Esophagus squamous epithelium (tissue), 5 donors: ENCODE measurements at regions not wholly inside any gene's neighbourhood (a gene's known extent, or its start where the extent isn't known, plus 50 kb on each side); places are given as distances from the start of the nearest gene placed in this dataset.
"Not testable (repeated sequence)": the region's sequence is repeated elsewhere in the genome, so short reads cannot be mapped to it uniquely, and the experiment has no call there.

ENCODE experiments used
- DNase-seq: peaks from one replicate; lab custom pipeline; 2025; lab: John Stamatoyannopoulos, UW
- H3K27ac ChIP-seq, 4 donors: fragments of 200-600 bp; sonication (generic); one replicate each; pipeline ENCODE4 v1.5.1; 2016 to 2019; ENCODE audit warnings: mild to moderate bottlenecking in 1 of 4
- H3K27me3 ChIP-seq, 4 donors: fragments of 200-600 bp; sonication (generic); 1 replicate in 3 of 4; 2 replicates in 1 of 4; pipeline versions ENCODE4 v1.5.1 to v1.6.0; 2017 to 2021; ENCODE audit warnings: antibody characterized with exemption in 1 of 4
- H3K36me3 ChIP-seq, 3 donors: fragments of 200-600 bp; sonication (generic); one replicate each; pipeline ENCODE4 v1.5.1; 2016 to 2019
- H3K4me1 ChIP-seq, 3 donors: fragments of 200-600 bp; sonication (generic); one replicate each; pipeline ENCODE4 v1.5.1; 2017 to 2019
- H3K4me3 ChIP-seq, 4 donors: fragments of 200-600 bp; sonication (generic); 1 replicate in 3 of 4; 2 replicates in 1 of 4; pipeline ENCODE4 v1.5.1; 2016 to 2019; ENCODE audit warnings: mild to moderate bottlenecking in 2 of 4, moderate library complexity in 1 of 4
- H3K9me3 ChIP-seq, 3 donors: fragments of 200-600 bp; sonication (generic); one replicate each; pipeline ENCODE4 v1.5.1; 2016 to 2019
- POLR2A ChIP-seq, 4 donors: fragments of 450-650 bp; IDR thresholded peaks; one replicate each; pipeline ENCODE4 v1.6.1; 2017; ENCODE audit warnings: antibody characterized with exemption in 4 of 4, mild to moderate bottlenecking in 4 of 4, moderate library complexity in 3 of 4
- WGBS, 2 donors: methylation state at CpG; one replicate each; pipeline ENCODE4 v1.1.5; 2018; 5-methylcytosine and 5-hydroxymethylcytosine counted together
- intact Hi-C: fragments of 100-400 bp; cut with DNase I; formaldehyde crosslinking; loops from one replicate; pipeline ENCODE4 v1.15.0; 2022
- TF ChIP-seq, protein P1 (sequence below), 6 experiments: fragments of 450-650 bp in 4 of 6; fragments of 200-600 bp in 2 of 6; sonication (generic) in 2 of 6; IDR thresholded peaks; one replicate each; pipeline ENCODE4 v1.5.1; 2016 to 2019; ENCODE audit warnings: antibody characterized with exemption in 6 of 6, mild to moderate bottlenecking in 4 of 6, moderate library complexity in 4 of 6
- donor health status: DM: yes; HTN: yes; CAD: no.

DNA sequence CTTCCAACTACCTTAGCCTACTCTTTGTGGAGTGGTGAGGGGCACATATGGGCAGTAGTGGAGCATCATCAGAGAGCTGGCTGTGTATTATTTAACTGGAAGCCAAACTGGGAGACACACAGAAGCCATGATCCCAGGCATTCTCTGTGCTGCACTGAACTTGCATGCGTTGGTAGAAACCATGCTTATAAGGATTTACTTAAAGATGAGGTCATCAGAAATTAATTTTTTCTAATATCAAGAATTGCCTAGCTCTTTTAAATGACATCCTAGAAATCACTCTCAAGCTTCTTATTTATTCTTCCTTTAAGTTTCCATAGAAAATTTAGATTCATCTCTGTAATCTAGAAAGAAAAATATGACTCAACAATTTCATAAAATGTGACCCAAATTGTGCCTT is 136.2 kb downstream of the KCNK1 start:
- Histone ChIP-seq H3K27ac (no peak overlapping the region), H3K36me3 (no peaks in the 10 kb centered on the region), H3K27me3 (peaks cover 0 to 4% (median 0%) of the 10 kb centered on the region in 4 donors), H3K4me3 (no peak overlapping the region), H3K9me3 (peaks cover 0 to 5% (median 0%) of the 10 kb centered on the region in 3 donors), H3K4me1 (no peaks in the 10 kb centered on the region)
- 94 to 95% methylated on average over 1 of the region's 1 CpG for WGBS, 2 donors
- no peak for DNase-seq
- intact Hi-C loops, result no loop called here
- TF ChIP-seq, protein P1, sequence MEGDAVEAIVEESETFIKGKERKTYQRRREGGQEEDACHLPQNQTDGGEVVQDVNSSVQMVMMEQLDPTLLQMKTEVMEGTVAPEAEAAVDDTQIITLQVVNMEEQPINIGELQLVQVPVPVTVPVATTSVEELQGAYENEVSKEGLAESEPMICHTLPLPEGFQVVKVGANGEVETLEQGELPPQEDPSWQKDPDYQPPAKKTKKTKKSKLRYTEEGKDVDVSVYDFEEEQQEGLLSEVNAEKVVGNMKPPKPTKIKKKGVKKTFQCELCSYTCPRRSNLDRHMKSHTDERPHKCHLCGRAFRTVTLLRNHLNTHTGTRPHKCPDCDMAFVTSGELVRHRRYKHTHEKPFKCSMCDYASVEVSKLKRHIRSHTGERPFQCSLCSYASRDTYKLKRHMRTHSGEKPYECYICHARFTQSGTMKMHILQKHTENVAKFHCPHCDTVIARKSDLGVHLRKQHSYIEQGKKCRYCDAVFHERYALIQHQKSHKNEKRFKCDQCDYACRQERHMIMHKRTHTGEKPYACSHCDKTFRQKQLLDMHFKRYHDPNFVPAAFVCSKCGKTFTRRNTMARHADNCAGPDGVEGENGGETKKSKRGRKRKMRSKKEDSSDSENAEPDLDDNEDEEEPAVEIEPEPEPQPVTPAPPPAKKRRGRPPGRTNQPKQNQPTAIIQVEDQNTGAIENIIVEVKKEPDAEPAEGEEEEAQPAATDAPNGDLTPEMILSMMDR (IDR thresholded peaks at IDR 0.05), result no peak
- no peak for TF ChIP-seq POLR2A (IDR thresholded peaks at IDR 0.05)

DNA sequence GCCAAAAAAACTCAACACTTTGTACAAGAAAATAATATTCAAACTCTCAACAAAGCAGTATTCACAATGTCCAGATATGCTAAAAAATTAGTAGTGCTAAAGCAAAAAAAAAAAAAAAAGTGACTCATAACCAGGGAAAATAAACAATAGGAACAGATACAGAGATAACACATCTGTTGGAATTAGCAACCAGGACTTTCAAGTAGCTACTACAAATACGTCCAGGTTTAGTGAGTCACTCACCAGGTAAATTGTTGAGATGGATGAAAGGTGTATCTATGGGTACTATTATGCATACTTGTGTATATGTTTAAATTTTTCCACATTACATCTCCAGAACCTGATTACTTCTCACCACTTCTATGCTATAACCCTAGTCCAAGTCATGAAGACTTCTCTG is 144.8 kb upstream of the SLC35F3 start:
- H3K36me3 ChIP-seq, result no peaks in the 10 kb centered on the region
- H3K4me3 ChIP-seq, result no peak overlapping the region
- TF ChIP-seq POLR2A (IDR thresholded peaks at IDR 0.05), result no peak
- TF ChIP-seq, protein P1 (IDR thresholded peaks at IDR 0.05), result no peak
- H3K27ac ChIP-seq, result no peak overlapping the region
- no peaks in the 10 kb centered on the region for H3K4me1 ChIP-seq
- peaks cover 0 to 20% (median 1%) of the 10 kb centered on the region in 4 donors for H3K27me3 ChIP-seq
- 0 to 33% methylated on average over 1 of the region's 1 CpG for WGBS, 2 donors
- no peaks in the 10 kb centered on the region for H3K9me3 ChIP-seq
- no peak for DNase-seq
- intact Hi-C loops, result no loop called here

DNA sequence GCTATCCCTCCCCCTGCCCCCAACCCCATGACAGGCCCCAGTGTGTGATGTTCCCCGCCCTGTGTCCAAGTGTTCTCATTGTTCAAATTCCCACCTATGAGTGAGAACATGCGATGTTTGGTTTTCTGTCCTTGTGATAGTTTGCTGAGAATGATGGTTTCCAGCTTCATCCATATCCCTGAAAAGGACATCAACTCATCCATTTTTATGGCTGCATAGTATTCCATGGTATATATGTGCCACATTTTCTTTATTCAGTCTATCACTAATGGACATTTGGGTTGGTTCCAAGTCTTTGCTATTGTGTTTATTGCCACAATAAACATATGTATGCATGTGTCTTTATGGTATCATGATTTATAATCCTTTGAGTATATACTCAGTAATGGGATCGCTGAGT is 140.2 kb upstream of the SLC35F3 start:
- DNase-seq, H3K36me3 ChIP-seq, H3K4me1 ChIP-seq, H3K27me3 ChIP-seq, intact Hi-C loops, H3K9me3 ChIP-seq, H3K27ac ChIP-seq, H3K4me3 ChIP-seq: not testable (repeated sequence)
- 65 to 95% methylated on average over 3 of the region's 3 CpGs for WGBS, 2 donors

DNA sequence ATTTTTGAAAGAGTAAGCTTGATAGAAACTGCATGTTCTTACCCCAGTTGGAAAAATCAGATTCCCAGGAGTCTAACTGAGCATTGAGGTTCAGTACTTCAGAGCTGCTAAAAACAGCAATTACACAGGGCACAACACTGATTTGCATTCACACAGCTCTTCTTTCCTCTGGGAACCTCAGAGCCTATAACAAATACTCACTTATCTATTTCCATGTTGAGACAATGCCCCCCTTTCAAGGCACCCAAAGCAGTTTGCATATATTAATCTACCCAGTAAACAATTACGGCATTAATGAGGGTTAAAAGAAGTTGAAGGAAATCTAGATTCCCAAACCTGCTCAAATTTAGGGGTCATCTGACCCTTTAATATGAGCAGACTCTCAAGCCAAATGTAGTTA is 126.9 kb upstream of the SLC35F3 start:
- no peaks in the 10 kb centered on the region for H3K4me1 ChIP-seq
- intact Hi-C loops, result no loop called here
- no peak for TF ChIP-seq POLR2A (IDR thresholded peaks at IDR 0.05)
- no peak overlapping the region for H3K4me3 ChIP-seq
- peaks cover 0 to 11% (median 10%) of the 10 kb centered on the region in 3 donors for H3K9me3 ChIP-seq
- no peaks in the 10 kb centered on the region for H3K27me3 ChIP-seq
- H3K27ac ChIP-seq, result no peak overlapping the region
- no peak for DNase-seq
- 95 to 100% methylated on average over 1 of the region's 1 CpG for WGBS, 2 donors
- no peaks in the 10 kb centered on the region for H3K36me3 ChIP-seq

DNA sequence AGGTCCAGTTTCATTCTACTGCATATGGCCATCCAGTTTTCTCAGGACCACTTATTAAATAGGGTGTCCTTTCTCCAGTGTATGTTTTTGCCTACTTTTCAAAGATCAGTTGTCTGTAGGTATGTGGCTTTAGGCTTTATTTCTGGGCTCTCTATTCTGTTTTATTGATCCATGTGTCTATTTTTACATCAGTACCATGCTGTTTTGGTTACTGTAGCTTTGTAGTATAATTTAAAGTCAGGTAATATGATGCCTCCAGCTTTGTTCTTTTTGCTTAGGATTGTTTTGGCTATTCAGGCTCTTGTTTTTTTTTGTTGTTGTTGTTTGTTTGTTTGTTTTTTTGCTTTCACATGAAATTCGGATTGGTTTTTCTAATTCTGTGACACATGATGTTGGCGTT is 124.4 kb upstream of the SLC35F3 start:
- Histone ChIP-seq H3K27ac (no peak overlapping the region), H3K4me1 (no peaks in the 10 kb centered on the region), H3K36me3 (no peaks in the 10 kb centered on the region), H3K4me3 (no peak overlapping the region), H3K9me3 (peaks cover 0 to 11% (median 10%) of the 10 kb centered on the region in 3 donors), H3K27me3 (no peaks in the 10 kb centered on the region)
- DNase-seq, result no peak
- intact Hi-C loops, result no loop called here
- TF ChIP-seq, protein P1 (IDR thresholded peaks at IDR 0.05), result no peak
- no peak for TF ChIP-seq POLR2A (IDR thresholded peaks at IDR 0.05)
- WGBS, 2 donors, result 75 to 86% methylated on average over 1 to 2 of the region's 2 CpGs

DNA sequence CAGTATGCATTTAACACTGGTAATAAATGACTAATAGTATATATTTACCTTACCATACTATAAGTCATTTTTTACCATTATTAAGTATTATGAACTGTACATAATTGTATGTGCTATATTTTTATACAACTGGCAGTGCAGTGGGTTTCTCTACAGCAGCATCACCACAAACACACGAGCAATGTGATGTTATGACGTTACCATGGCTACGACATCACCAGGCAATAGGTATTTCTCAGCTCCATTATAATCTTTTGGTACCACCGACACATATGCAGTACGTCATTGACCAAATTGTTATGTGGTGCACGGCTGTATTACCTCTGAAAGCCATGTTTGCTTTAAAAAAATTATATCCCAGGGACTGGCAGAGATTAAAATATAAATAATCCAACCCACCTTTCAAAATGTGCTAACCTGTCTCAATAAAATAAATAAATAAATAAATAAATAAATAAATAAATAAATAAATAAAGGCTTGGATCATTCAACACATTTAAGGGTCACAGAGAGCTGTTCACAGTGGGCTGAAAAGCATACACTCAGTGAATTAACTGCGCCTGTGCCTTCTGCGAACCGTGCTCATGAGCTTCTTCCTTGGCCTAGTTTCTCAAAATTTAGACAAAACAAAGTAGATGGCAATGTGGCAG is 121.4 kb upstream of the SLC35F3 start:
- TF ChIP-seq POLR2A (IDR thresholded peaks at IDR 0.05), result no peak
- TF ChIP-seq, protein P1 (IDR thresholded peaks at IDR 0.05), result no peak
- 82% methylated on average over 9 of the region's 9 CpGs for WGBS, 2 donors
- no peaks in the 10 kb centered on the region for H3K27me3 ChIP-seq
- peaks cover 0 to 11% (median 10%) of the 10 kb centered on the region in 3 donors for H3K9me3 ChIP-seq
- no peaks in the 10 kb centered on the region for H3K4me1 ChIP-seq
- no peak for DNase-seq
- H3K27ac ChIP-seq, result no peak overlapping the region
- intact Hi-C loops, result no loop called here
- H3K36me3 ChIP-seq, result no peaks in the 10 kb centered on the region
- H3K4me3 ChIP-seq, result no peak overlapping the region
